HG03175 (cell line): ENCODE measurements at regions not wholly inside any gene's neighbourhood (a gene's known extent, or its start where the extent isn't known, plus 50 kb on each side); places are given as distances from the start of the nearest gene placed in this dataset.
"Not testable (repeated sequence)": the region's sequence is repeated elsewhere in the genome, so short reads cannot be mapped to it uniquely, and the experiment has no call there.

ENCODE experiments used
- ATAC-seq: cut with Tn5 transposase; IDR thresholded peaks from one replicate; pipeline ENCODE4 v1.9.1; 2021; ENCODE audit warnings: mild to moderate bottlenecking, moderate library complexity; ENCODE audit not compliant: unreplicated experiment

GRCh38 chr9:100794738-100795269 is 216.9 kb downstream of the CAVIN4 start:
- ATAC-seq = no peak

DNA sequence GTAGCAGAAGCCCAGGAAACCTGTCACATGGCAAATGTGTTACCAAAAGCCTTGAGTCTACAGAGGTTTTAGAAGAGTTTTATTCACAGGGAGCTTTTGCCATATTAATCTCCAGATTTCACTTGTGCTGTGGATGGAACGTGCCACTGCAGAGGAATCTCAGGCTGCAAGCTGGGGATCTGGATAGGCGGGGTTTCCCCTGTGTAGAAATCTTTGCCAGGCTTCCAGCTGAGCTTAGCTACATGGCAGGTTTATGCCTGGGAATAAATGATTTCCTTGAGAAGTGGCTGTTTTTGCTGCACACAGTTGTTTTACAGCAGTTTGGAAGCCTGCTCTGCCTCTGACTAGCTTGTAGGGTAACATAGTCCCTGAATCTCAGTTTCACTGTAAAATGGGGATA is 224.6 kb upstream of the PLPPR1 start:
- ATAC-seq = no peak

- ATAC-seq = no peak
These were observed 216.9 kb upstream of the PLPPR1 start for GRCh38 chr9:100811643-100812042.

- ATAC-seq = no peak
These were observed 214.7 kb upstream of the PLPPR1 start for GRCh38 chr9:100813871-100814270.

- no peak for ATAC-seq
These were observed 208.5 kb upstream of the PLPPR1 start for GRCh38 chr9:100819980-100820379.

- not testable (repeated sequence) for ATAC-seq
These were observed 195.5 kb upstream of the PLPPR1 start for GRCh38 chr9:100833035-100833434.

GRCh38 chr9:100838857-100839256 is 189.7 kb upstream of the PLPPR1 start:
- no peak for ATAC-seq

DNA sequence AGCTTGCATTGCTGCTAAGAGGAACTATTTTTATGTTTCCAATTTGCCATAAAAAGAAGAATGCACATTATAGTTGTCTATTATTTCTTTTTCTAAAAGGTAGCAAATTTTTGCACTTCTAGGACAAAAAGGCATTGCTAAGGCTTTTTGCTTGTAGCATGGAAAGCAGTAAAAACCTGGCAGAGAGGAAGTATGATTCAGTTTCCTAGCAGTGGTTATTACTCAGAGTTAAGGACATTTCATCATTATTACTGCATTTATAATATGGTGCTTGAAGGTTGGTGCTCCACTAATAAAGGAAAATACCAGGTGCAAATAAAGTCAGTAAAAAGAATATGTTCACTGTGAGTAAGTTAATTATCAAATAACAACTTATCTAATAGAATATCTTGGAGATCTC is 179.8 kb upstream of the PLPPR1 start:
- no peak for ATAC-seq

- no peak for ATAC-seq
These were observed 176.4 kb upstream of the PLPPR1 start for GRCh38 chr9:100852088-100852487.

DNA sequence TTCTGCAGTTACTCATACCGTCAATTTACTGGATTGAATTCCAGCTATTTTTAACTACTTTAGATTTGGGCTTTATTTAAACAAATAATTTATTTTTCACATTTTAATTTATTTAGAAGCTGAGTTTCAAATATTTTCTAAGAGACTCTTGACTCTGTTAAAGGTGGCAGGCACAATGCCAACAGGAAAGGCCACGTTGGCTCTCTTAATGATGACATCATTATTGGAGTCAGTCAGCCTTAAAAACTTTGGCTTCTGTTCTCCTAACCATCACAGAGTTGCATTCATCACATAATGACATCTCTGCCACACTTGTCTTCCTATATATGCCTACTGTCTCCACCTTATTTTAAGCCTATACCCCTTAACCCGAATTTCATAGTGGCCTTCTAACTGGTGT is 172.3 kb upstream of the PLPPR1 start:
- ATAC-seq = no peak

- no peak for ATAC-seq
These were observed 163.4 kb upstream of the PLPPR1 start for GRCh38 chr9:100865111-100865510.

DNA sequence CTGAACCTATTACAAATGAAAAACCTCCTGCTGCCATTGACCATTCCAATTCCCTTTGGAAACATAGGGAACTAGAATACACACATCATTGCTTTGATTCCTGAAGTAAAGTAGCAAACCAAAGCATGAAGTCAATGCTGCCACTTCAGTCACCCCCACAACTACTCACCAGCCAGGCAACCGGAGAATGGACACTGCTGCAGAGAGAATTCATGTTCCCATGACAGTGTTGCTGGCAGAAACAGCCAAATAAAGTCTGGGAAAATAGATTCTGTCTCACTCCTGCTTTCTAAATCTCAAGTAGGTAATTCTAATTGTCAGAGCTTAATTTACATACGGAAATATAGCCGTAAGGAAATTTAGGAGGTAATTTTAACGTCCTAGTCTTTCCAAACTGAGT is 162.9 kb upstream of the PLPPR1 start:
- no peak for ATAC-seq

GRCh38 chr9:100869326-100869725 is 159.2 kb upstream of the PLPPR1 start:
- no peak for ATAC-seq

GRCh38 chr9:100879884-100880283 is 148.6 kb upstream of the PLPPR1 start:
- no peak for ATAC-seq

DNA sequence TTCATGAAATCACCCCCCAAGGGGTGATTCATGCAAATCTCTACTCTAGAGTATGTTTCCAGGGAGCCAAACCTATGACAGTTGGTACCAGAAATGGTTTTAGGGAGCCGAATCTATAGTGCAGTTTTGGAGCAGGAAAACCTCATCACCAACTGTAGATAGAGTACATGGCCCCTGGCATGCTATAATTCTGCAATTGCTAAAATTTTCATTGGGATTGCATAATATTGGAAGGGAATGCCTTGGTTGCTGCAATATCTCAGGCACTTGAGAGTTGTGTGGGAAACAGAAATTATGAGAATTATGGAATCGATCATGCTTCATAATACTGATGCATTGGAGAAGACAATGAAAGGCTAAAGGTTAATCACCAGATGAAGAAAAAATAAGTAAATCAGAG is 148.2 kb upstream of the PLPPR1 start:
- no peak for ATAC-seq

- ATAC-seq = no peak
These were observed 144.0 kb upstream of the PLPPR1 start for GRCh38 chr9:100884518-100884917.

DNA sequence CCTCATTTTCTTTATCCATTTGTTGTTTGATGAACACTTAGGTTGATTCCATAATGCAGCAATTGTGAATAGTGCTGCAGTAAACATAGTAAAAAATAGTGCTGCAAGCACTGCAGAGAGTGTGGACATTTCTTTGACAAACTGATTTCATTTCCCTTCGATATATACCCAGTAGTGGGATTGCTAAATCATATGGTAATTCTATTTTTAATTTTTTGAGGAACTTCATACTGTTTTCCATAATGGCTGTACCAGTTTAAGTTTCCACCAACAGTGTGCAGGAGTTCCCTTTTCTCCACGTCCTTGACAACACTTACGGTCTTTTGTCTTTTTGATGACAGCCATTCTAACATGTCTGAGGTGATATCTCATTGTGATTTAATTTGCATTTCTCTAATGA is 138.2 kb upstream of the PLPPR1 start:
- ATAC-seq = no peak

GRCh38 chr9:100911273-100911672 is 117.3 kb upstream of the PLPPR1 start:
- no peak for ATAC-seq

- ATAC-seq = no peak
These were observed 115.3 kb upstream of the PLPPR1 start for GRCh38 chr9:100913257-100913656.

DNA sequence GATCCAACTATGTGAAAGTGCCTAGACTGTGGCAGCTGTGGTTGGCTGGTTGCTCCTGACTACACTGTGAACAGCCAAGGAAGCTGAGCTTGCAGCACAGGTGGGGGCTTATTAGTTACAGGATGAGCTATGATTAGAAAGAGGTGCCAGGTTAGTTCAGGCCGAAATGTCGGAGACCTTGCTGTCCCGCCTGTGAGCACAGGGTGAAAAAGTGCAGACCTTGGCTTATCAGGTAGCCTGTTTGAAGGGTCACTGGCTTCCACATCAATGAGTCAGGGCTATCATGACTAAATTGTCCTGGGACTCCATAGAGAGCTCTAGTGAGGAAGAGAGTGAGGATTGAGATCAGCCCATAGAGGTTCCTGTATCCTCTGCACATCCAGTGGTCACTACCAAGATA is 114.3 kb upstream of the PLPPR1 start:
- no peak for ATAC-seq

DNA sequence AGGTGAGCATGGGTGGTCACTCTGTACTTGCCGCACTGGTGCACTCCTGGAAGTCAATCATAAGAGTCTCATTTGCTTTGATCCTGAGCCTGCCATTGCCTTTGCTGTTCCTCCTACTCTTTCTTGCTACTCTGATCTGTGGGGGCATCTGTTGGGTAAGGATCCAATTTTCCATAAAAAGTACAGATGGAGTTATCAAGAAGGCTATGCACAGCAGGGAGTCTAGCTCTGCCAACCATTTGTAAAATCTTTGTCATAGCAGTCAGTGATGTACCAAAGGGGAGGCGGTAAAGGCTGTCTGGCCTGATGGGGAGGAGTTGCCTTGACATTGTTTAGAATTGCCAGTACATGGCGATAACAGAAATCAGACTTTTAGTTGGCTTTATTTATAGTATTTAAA is 109.0 kb upstream of the PLPPR1 start:
- no peak for ATAC-seq

DNA sequence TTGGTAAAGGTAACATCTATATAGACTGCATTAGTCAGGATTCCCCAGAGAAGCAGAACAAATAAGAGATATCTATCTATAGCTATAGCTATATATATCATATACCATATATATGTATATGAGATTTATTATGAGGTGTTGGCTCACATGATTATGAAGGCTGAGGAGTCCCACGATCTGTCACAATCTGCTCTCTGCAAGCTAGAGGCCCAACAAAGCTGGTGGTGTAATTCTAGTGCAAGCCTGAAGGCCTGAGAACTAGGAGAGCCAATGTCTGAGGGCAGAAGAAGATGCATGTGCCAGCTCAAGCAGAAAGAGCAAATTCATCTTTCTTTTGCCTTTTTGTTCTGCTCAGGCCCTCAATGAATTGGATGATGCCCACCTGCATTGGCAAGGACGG is 102.2 kb upstream of the PLPPR1 start:
- no peak for ATAC-seq

GRCh38 chr9:100927763-100928162 is 100.8 kb upstream of the PLPPR1 start:
- ATAC-seq = no peak

DNA sequence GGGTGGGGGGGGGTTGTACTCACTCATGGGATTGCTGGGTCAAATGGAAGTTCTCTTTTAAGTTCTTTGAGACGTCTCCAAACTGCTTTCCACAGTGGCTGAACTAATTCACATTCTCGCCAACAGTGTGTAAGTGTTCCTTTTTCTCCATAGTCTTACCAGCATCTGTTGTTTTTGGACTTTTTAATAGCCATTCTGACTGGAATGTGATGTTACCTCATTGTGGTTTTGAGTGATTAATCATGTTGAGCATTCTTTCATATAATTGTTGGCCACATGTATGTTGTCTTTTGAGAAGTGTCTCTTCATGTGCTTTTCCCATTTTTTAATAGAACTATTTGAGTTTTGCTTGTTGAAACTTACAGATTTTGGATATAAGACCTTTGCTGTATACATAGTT is 94.9 kb upstream of the PLPPR1 start:
- no peak for ATAC-seq
